GM12801 (cell line): ENCODE measurements at regions not wholly inside any gene's neighbourhood (a gene's known extent, or its start where the extent isn't known, plus 50 kb on each side); places are given as distances from the start of the nearest gene placed in this dataset.

Experiments
- CTCF ChIP-seq: IDR thresholded peaks from one replicate; pipeline ENCODE4 v1.5.1; 2011; ENCODE audit warnings: control low read depth; ENCODE audit not compliant: insufficient read length; ENCODE audit errors: extremely low read depth

- no peak for TF ChIP-seq CTCF
These were observed 50.2 kb upstream of the SLCO3A1 start for GRCh38 chr15:91803260-91803659.
